CD4-positive, alpha-beta T cell (primary cell): ENCODE measurements at regions not wholly inside any gene's neighbourhood (a gene's known extent, or its start where the extent isn't known, plus 50 kb on each side); places are given as distances from the start of the nearest gene placed in this dataset.

ENCODE experiments used
- ATAC-seq: fragments of 200-7000 bp; cut with Tn5 transposase; one replicate; pipeline ENCODE4 v1.10.0; 2022; ENCODE audit warnings: mild to moderate bottlenecking; ENCODE audit not compliant: poor library complexity
- CTCF ChIA-PET: fragments of 350-600 bp; sonication (Branson Sonifier 250); formaldehyde crosslinking; loops from one replicate; lab custom pipeline; 2021; ENCODE audit warnings: antibody characterized with exemption, inconsistent platforms; lab: Charles Lee
- POLR2A ChIA-PET: fragments of 350-600 bp; sonication (Branson Sonifier 250); formaldehyde crosslinking; loops from one replicate; lab custom pipeline; 2021; ENCODE audit warnings: antibody characterized with exemption, inconsistent platforms; lab: Charles Lee
- DNase-seq, 14 experiments: peaks; one replicate each; pipeline ENCODE4 v3.0.0-alpha.2; 2013 to 2020; ENCODE audit warnings: mixed read lengths in 2 of 14
- H3K27ac ChIP-seq, 2 donors: one replicate each; pipeline versions ENCODE4 v1.5.1 to v1.7.0; 2013; ENCODE audit warnings: low read length in 2 of 2, low read depth in 1 of 2, mild to moderate bottlenecking in 1 of 2
- H3K27me3 ChIP-seq, 2 experiments: 1 replicate in 1 of 2; 2 replicates in 1 of 2; pipeline versions ENCODE4 v1.6.1 to v1.7.0; 2013; ENCODE audit warnings: low read length in 2 of 2, control low read depth in 1 of 2, mild to moderate bottlenecking in 1 of 2, moderate library complexity in 1 of 2; ENCODE audit not compliant: insufficient read depth in 2 of 2, control insufficient read depth in 1 of 2
- H3K36me3 ChIP-seq: one replicate; pipeline ENCODE4 v1.6.1; 2013; ENCODE audit warnings: low read length, control low read depth; ENCODE audit not compliant: insufficient read depth
- H3K4me1 ChIP-seq: one replicate; pipeline ENCODE4 v1.6.1; 2013; ENCODE audit warnings: low read length, control low read depth; ENCODE audit not compliant: insufficient read depth
- H3K4me3 ChIP-seq: one replicate; pipeline ENCODE4 v1.5.1; 2013; ENCODE audit warnings: mild to moderate bottlenecking, low read length, moderate library complexity
- H3K9me3 ChIP-seq, 2 experiments: 1 replicate in 1 of 2; 2 replicates in 1 of 2; pipeline versions ENCODE4 v1.6.1 to v1.7.0; 2013; ENCODE audit warnings: low read length in 2 of 2, mild to moderate bottlenecking in 2 of 2, control low read depth in 1 of 2, moderate library complexity in 1 of 2; ENCODE audit not compliant: control insufficient read depth in 1 of 2, insufficient read depth in 1 of 2
- H3K27ac Mint-ChIP-seq: one replicate; pipeline ENCODE4 v1.8.0; 2020; ENCODE audit warnings: mixed read lengths
- H3K27me3 Mint-ChIP-seq: one replicate; pipeline ENCODE4 v1.8.0; 2021; ENCODE audit warnings: mixed read lengths
- H3K36me3 Mint-ChIP-seq: one replicate; pipeline ENCODE4 v1.8.0; 2021; ENCODE audit warnings: low read depth, mixed read lengths
- H3K4me1 Mint-ChIP-seq: one replicate; pipeline ENCODE4 v1.8.0; 2021; ENCODE audit warnings: low read depth, mixed read lengths
- H3K4me3 Mint-ChIP-seq: one replicate; pipeline ENCODE4 v1.8.0; 2020; ENCODE audit warnings: mild to moderate bottlenecking, mixed read lengths
- H3K9me3 Mint-ChIP-seq: one replicate; pipeline ENCODE4 v1.8.0; 2020; ENCODE audit warnings: mixed read lengths
- intact Hi-C, 2 experiments: fragments of 100-400 bp; cut with DNase I in 1 of 2; cut with micrococcal nuclease in 1 of 2; formaldehyde crosslinking; loops; one replicate each; pipeline versions ENCODE4 v1.15.1 to v1.9.0; 2023 to 2025; cut with DNase I, micrococcal nuclease
- TF ChIP-seq, protein P1 (sequence below): fragments of 200-600 bp; IDR thresholded peaks from one replicate; pipeline ENCODE4 v1.8.0; 2022; ENCODE audit warnings: antibody characterized with exemption, mild to moderate bottlenecking

DNA sequence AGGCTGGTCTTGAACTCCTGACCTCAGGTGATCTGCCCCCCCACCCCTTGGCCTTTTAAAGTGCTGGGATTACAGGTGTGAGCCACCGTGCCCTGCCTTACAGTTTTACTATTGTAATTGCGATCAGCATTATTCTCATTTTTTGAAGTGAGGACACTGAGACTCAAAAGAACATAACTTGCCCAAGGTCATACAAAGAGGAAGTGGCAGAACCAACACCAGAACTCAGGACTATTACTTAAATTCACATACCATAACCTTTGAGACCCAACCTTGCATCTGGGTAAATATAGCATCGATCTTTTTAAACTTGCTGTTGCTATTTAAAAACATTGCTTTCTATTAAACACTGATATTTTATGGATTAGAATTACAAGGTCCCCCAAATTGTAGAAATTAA is 54.2 kb downstream of the FOXI1 start:
- Histone ChIP-seq H3K4me1 (no peaks in the 10 kb centered on the region), H3K36me3 (no peaks in the 10 kb centered on the region), H3K9me3 (no peaks in the 10 kb centered on the region), H3K27ac (no peak overlapping the region), H3K27me3 (no peaks in the 10 kb centered on the region), H3K4me3 (no peak overlapping the region)
- Mint-ChIP-seq H3K9me3 (no peaks in the 10 kb centered on the region), H3K36me3 (no peaks in the 10 kb centered on the region), H3K4me1 (no peaks in the 10 kb centered on the region), H3K27ac (no peak overlapping the region), H3K27me3 (no peaks in the 10 kb centered on the region), H3K4me3 (no peak overlapping the region)
- no peak for ATAC-seq
- POLR2A ChIA-PET = no interaction called here
- TF ChIP-seq, protein P1, sequence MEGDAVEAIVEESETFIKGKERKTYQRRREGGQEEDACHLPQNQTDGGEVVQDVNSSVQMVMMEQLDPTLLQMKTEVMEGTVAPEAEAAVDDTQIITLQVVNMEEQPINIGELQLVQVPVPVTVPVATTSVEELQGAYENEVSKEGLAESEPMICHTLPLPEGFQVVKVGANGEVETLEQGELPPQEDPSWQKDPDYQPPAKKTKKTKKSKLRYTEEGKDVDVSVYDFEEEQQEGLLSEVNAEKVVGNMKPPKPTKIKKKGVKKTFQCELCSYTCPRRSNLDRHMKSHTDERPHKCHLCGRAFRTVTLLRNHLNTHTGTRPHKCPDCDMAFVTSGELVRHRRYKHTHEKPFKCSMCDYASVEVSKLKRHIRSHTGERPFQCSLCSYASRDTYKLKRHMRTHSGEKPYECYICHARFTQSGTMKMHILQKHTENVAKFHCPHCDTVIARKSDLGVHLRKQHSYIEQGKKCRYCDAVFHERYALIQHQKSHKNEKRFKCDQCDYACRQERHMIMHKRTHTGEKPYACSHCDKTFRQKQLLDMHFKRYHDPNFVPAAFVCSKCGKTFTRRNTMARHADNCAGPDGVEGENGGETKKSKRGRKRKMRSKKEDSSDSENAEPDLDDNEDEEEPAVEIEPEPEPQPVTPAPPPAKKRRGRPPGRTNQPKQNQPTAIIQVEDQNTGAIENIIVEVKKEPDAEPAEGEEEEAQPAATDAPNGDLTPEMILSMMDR = no peak
- intact Hi-C loops = no loop called here
- DNase-seq = no peak
- CTCF ChIA-PET = no interaction called here

DNA sequence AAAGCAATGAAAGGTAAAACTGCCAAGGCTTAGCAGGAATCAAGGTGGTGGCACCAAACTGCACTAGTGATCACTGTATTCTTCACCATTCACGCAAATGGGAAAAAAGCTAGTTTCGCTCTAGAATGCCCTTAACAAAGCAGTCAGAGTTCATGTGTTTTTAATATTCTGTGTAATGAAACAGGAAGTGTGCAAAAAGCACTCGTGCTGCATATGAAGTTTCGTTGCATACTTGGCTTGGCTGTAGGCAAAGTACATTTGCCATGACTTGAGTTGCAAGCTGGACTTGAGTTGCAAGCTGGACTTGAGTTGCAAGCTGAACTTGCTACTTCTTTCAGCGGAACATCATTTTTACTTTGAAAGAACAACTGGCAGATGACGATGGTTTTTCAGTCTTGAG is 55.4 kb downstream of the FOXI1 start:
- H3K36me3 Mint-ChIP-seq = no peaks in the 10 kb centered on the region
- no peaks in the 10 kb centered on the region for H3K4me1 Mint-ChIP-seq
- no peaks in the 10 kb centered on the region for H3K27me3 Mint-ChIP-seq
- TF ChIP-seq, protein P1 = no peak
- intact Hi-C loops = no loop called here
- H3K4me3 ChIP-seq = no peak overlapping the region
- no peak overlapping the region for H3K27ac Mint-ChIP-seq
- H3K4me3 Mint-ChIP-seq = no peak overlapping the region
- no peaks in the 10 kb centered on the region for H3K9me3 Mint-ChIP-seq
- no peaks in the 10 kb centered on the region for H3K9me3 ChIP-seq
- H3K4me1 ChIP-seq = no peaks in the 10 kb centered on the region
- ATAC-seq = no peak
- no peak overlapping the region for H3K27ac ChIP-seq
- H3K36me3 ChIP-seq = no peaks in the 10 kb centered on the region
- CTCF ChIA-PET = no interaction called here
- H3K27me3 ChIP-seq = peaks cover 0 to under 1% of the 10 kb centered on the region in 2 experiments
- no peak for DNase-seq
- POLR2A ChIA-PET = no interaction called here

DNA sequence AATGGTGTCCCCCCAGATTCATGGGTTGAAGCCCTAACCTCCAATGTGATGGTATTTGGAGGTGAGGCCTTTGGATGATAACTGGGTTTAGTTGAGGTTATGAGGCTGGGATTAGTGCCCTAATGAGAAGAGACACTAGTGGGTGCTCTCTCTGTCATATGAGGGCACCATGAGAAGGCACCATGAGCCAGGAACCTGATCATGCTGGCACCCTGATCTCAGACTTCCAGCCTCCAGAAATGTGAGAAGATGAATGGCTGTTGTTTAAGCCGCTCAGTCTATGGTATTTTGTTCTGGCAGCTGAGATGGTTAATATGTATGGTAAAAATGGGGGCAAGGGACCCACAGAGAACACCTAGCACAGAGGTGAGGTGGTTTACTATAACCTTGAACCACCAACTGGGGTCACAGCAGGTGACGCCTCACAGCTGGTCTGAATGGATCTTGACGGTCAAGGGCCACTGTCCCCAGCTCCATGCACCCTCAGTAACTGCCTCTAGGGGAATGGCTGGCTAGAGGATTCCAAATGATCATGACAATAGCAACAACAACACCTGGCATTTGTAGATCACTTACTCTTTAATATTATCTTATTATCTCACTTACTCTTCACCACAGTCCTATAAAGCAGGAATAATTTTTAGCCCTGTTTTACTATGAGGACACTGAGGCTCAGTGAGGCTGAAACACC is 57.1 kb downstream of the FOXI1 start:
- Mint-ChIP-seq H3K9me3 (no peaks in the 10 kb centered on the region), H3K27ac (no peak overlapping the region), H3K36me3 (no peaks in the 10 kb centered on the region), H3K27me3 (no peaks in the 10 kb centered on the region), H3K4me1 (no peaks in the 10 kb centered on the region), H3K4me3 (no peak overlapping the region)
- TF ChIP-seq, protein P1 = no peak
- H3K4me3 ChIP-seq = no peak overlapping the region
- H3K4me1 ChIP-seq = no peaks in the 10 kb centered on the region
- CTCF ChIA-PET = no interaction called here
- H3K27ac ChIP-seq = no peak overlapping the region
- DNase-seq (no peak), ATAC-seq (no peak)
- no peaks in the 10 kb centered on the region for H3K9me3 ChIP-seq
- POLR2A ChIA-PET = no interaction called here
- H3K36me3 ChIP-seq = no peaks in the 10 kb centered on the region
- intact Hi-C loops = no loop called here
- peaks cover 0 to 2% of the 10 kb centered on the region in 2 experiments for H3K27me3 ChIP-seq
